Mucosa of gallbladder (tissue), 1 donor: ENCODE measurements at regions not wholly inside any gene's neighbourhood (a gene's known extent, or its start where the extent isn't known, plus 50 kb on each side); places are given as distances from the start of the nearest gene placed in this dataset.

Source experiments
- DNase-seq: peaks from one replicate; pipeline ENCODE4 v3.0.0-alpha.2; 2020; ENCODE audit warnings: low spot score
- donor health status: DM: no; HTN: no; CAD: no.

- DNase-seq = no peak
Measured at GRCh38 chr1:60591583-60591982, 490.8 kb upstream of the NFIA start.

- no peak for DNase-seq
Measured at GRCh38 chr1:60589916-60590315, 492.4 kb upstream of the NFIA start.

- DNase-seq = no peak
Measured at GRCh38 chr1:60589046-60589748, 493.2 kb upstream of the NFIA start.

- DNase-seq = no peak
Measured at GRCh38 chr1:60584371-60584770, 498.0 kb upstream of the NFIA start.

GRCh38 chr1:60583696-60584095, 498.7 kb upstream of the NFIA start:
- DNase-seq = no peak

- DNase-seq = no peak
Measured at GRCh38 chr1:60581455-60582220, 500.7 kb upstream of the NFIA start.

- DNase-seq = no peak
Measured at GRCh38 chr1:60577029-60577428, 503.5 kb upstream of the C1orf87 start.

GRCh38 chr1:60575326-60575977, 501.9 kb upstream of the C1orf87 start:
- no peak for DNase-seq

- no peak for DNase-seq
Measured at GRCh38 chr1:60573726-60574409, 500.3 kb upstream of the C1orf87 start.

GRCh38 chr1:60573121-60573520, 499.6 kb upstream of the C1orf87 start:
- DNase-seq = no peak

GRCh38 chr1:60572378-60572777, 498.8 kb upstream of the C1orf87 start:
- DNase-seq = no peak

- no peak for DNase-seq
Measured at GRCh38 chr1:60571811-60572210, 498.2 kb upstream of the C1orf87 start.

GRCh38 chr1:60569189-60569588, 495.6 kb upstream of the C1orf87 start:
- no peak for DNase-seq

GRCh38 chr1:60567256-60567655, 493.7 kb upstream of the C1orf87 start:
- DNase-seq = no peak

GRCh38 chr1:60564916-60565750, 491.6 kb upstream of the C1orf87 start:
- DNase-seq = no peak

GRCh38 chr1:60563777-60564535, 490.4 kb upstream of the C1orf87 start:
- no peak for DNase-seq

- no peak for DNase-seq
Measured at GRCh38 chr1:60562740-60563139, 489.2 kb upstream of the C1orf87 start.

GRCh38 chr1:60560701-60561100, 487.1 kb upstream of the C1orf87 start:
- DNase-seq = no peak

- DNase-seq = no peak
Measured at GRCh38 chr1:60558236-60558635, 484.7 kb upstream of the C1orf87 start.

GRCh38 chr1:60553730-60554129, 480.2 kb upstream of the C1orf87 start:
- no peak for DNase-seq

GRCh38 chr1:60547821-60548220, 474.3 kb upstream of the C1orf87 start:
- no peak for DNase-seq
